ENCODE measurements at regions not wholly inside any gene's neighbourhood (a gene's known extent, or its start where the extent isn't known, plus 50 kb on each side); places are given as distances from the start of the nearest gene placed in this dataset.

- no peak for ATAC-seq
- Histone ChIP-seq H3K36me3 (no peaks in the 10 kb centered on the region), H3K9me3 (no peaks in the 10 kb centered on the region), H3K4me3 (no peak overlapping the region), H3K4me1 (no peaks in the 10 kb centered on the region), H3K27ac (no peak overlapping the region), H3K27me3 (no peaks in the 10 kb centered on the region)
- no peak for TF ChIP-seq EP300 (IDR thresholded peaks at IDR 0.05)
- no peak for TF ChIP-seq POLR2A (IDR thresholded peaks at IDR 0.05)
- TF ChIP-seq, protein P1, sequence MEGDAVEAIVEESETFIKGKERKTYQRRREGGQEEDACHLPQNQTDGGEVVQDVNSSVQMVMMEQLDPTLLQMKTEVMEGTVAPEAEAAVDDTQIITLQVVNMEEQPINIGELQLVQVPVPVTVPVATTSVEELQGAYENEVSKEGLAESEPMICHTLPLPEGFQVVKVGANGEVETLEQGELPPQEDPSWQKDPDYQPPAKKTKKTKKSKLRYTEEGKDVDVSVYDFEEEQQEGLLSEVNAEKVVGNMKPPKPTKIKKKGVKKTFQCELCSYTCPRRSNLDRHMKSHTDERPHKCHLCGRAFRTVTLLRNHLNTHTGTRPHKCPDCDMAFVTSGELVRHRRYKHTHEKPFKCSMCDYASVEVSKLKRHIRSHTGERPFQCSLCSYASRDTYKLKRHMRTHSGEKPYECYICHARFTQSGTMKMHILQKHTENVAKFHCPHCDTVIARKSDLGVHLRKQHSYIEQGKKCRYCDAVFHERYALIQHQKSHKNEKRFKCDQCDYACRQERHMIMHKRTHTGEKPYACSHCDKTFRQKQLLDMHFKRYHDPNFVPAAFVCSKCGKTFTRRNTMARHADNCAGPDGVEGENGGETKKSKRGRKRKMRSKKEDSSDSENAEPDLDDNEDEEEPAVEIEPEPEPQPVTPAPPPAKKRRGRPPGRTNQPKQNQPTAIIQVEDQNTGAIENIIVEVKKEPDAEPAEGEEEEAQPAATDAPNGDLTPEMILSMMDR (IDR thresholded peaks at IDR 0.05) = no peak
- TF ChIP-seq POLR2AphosphoS5 (IDR thresholded peaks at IDR 0.05) = no peak
- WGBS, 2 donors (ENCODE audit: low coverage in 1 of 2) = 62 to 67% methylated on average over 4 of the region's 4 CpGs
Observed at GRCh38 chr3:87576752-87577151, 300.4 kb upstream of the POU1F1 start.

- H3K27me3 ChIP-seq = no peaks in the 10 kb centered on the region
- WGBS, 2 donors (ENCODE audit: low coverage in 1 of 2) = 0 to 50% methylated on average over 1 to 5 of the region's 5 CpGs
- no peak overlapping the region for H3K4me3 ChIP-seq
- no peak overlapping the region for H3K27ac ChIP-seq
- no peaks in the 10 kb centered on the region for H3K4me1 ChIP-seq
- ATAC-seq = no peak
- TF ChIP-seq, protein P1 (IDR thresholded peaks at IDR 0.05) = no peak
- no peak for TF ChIP-seq POLR2A (IDR thresholded peaks at IDR 0.05)
- TF ChIP-seq POLR2AphosphoS5 (IDR thresholded peaks at IDR 0.05) = no peak
- TF ChIP-seq EP300 (IDR thresholded peaks at IDR 0.05) = no peak
- no peaks in the 10 kb centered on the region for H3K36me3 ChIP-seq
- H3K9me3 ChIP-seq = no peaks in the 10 kb centered on the region
Observed at GRCh38 chr3:87575550-87575949, 299.2 kb upstream of the POU1F1 start.

DNA sequence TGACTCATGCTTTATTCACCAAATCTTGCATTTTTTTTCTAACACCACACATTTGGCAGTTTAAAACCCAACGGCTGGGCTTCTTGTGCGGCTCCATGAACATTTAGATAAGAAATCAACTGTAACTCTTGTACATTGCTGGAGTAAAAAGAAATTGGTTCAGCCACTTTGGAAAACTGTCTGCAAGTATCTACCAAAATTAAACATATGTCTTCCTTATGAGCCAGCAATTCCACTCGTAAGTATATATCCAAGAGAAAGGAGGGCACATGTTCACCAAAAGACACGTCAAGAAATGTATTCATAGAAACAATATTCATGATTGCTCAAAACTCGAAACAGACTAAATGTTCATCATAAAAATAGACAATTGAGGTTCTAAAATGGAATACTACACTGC, 291.9 kb upstream of the POU1F1 start:
- H3K27me3 ChIP-seq = no peaks in the 10 kb centered on the region
- no peak overlapping the region for H3K27ac ChIP-seq
- H3K4me1 ChIP-seq = no peaks in the 10 kb centered on the region
- no peak overlapping the region for H3K4me3 ChIP-seq
- no peaks in the 10 kb centered on the region for H3K9me3 ChIP-seq
- 67 to 70% methylated on average over 4 to 5 of the region's 5 CpGs for WGBS, 2 donors (ENCODE audit: low coverage in 1 of 2)
- H3K36me3 ChIP-seq = no peaks in the 10 kb centered on the region
- no peak for TF ChIP-seq POLR2AphosphoS5 (IDR thresholded peaks at IDR 0.05)
- no peak for TF ChIP-seq EP300 (IDR thresholded peaks at IDR 0.05)
- TF ChIP-seq, protein P1 (IDR thresholded peaks at IDR 0.05) = no peak
- TF ChIP-seq POLR2A (IDR thresholded peaks at IDR 0.05) = no peak
- ATAC-seq = no peak

DNA sequence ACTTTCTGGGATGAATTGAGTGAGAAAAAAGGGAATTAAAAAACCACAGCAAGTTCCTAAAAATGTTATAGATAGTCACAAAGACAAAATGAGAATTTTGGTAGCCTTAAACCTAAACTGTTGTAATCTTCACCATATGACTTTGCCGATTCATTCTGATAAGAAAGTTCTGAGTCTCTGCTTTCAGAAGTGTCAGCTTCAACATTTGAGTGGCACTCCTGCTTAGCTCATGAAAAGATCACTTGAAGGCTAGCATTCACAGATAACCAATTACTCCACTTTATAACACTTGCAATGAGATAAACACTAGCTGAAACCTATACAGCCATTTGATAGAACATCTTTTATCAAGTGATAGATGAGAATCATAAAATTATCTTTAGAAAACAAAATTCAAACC, 288.1 kb upstream of the POU1F1 start:
- Histone ChIP-seq H3K4me3 (no peak overlapping the region), H3K9me3 (peaks cover 0 to 8% (median 0%) of the 10 kb centered on the region in 3 donors), H3K27ac (no peak overlapping the region), H3K36me3 (no peaks in the 10 kb centered on the region), H3K27me3 (no peaks in the 10 kb centered on the region), H3K4me1 (no peaks in the 10 kb centered on the region)
- WGBS, 2 donors (ENCODE audit: low coverage in 1 of 2) = 63 to 79% methylated on average over 1 of the region's 1 CpG
- no peak for ATAC-seq
- no peak for TF ChIP-seq POLR2A (IDR thresholded peaks at IDR 0.05)
- no peak for TF ChIP-seq POLR2AphosphoS5 (IDR thresholded peaks at IDR 0.05)
- no peak for TF ChIP-seq EP300 (IDR thresholded peaks at IDR 0.05)
- TF ChIP-seq, protein P1 (IDR thresholded peaks at IDR 0.05) = no peak

DNA sequence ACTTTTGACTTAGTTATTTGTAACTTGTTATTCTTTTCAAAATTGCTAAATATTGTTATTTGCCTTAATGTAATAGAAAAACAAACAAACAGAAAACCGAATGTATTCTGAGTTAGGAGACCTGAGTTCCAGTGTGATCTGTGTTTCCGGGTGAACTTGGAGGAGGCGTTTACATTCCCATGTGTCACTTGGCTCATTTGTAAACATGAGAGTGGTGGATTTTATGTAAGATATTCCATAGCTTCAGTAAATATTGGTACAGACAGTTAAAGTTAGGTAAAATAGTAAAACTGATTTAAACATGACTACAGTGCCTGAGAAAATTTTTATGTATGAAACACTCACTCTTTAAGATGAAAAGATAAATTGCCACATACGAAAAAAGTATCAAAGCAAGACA, 287.3 kb upstream of the POU1F1 start:
- Histone ChIP-seq H3K27me3 (no peaks in the 10 kb centered on the region), H3K9me3 (peaks cover 0 to 8% (median 0%) of the 10 kb centered on the region in 3 donors), H3K27ac (no peak overlapping the region), H3K4me3 (no peak overlapping the region), H3K36me3 (no peaks in the 10 kb centered on the region), H3K4me1 (no peaks in the 10 kb centered on the region)
- 50% methylated on average over 4 of the region's 4 CpGs for WGBS, 2 donors (ENCODE audit: low coverage in 1 of 2)
- TF ChIP-seq POLR2AphosphoS5 (IDR thresholded peaks at IDR 0.05) (no peak), EP300 (IDR thresholded peaks at IDR 0.05) (no peak), POLR2A (IDR thresholded peaks at IDR 0.05) (no peak)
- TF ChIP-seq, protein P1 (IDR thresholded peaks at IDR 0.05) = no peak
- no peak for ATAC-seq

Data from gastroesophageal sphincter (tissue), 4 donors.